Astrocyte (in vitro differentiated cells and primary cell): ENCODE measurements at regions not wholly inside any gene's neighbourhood (a gene's known extent, or its start where the extent isn't known, plus 50 kb on each side); places are given as distances from the start of the nearest gene placed in this dataset.
"Not testable (repeated sequence)": the region's sequence is repeated elsewhere in the genome, so short reads cannot be mapped to it uniquely, and the experiment has no call there.

ENCODE experiments used
- DNase-seq: peaks from one replicate; pipeline ENCODE4 v3.0.0-alpha.2; 2010; ENCODE audit warnings: low read depth
- FAIRE-seq: peaks from 2 replicates; lab custom pipeline; 2011; peaks lifted over from hg19 to GRCh38; lab: Jason Lieb, UNC
- H2AFZ ChIP-seq: 2 replicates; pipeline ENCODE4 v1.6.0; 2012; ENCODE audit warnings: low read depth, low read length, inconsistent platforms
- H3K27ac ChIP-seq: 2 replicates; pipeline ENCODE4 v1.5.1; 2011; ENCODE audit warnings: low read depth, low read length, inconsistent platforms
- H3K27me3 ChIP-seq: 2 replicates; pipeline ENCODE4 v1.6.0; 2011; ENCODE audit warnings: low read length, inconsistent platforms; ENCODE audit not compliant: insufficient read depth
- H3K36me3 ChIP-seq: 2 replicates; pipeline ENCODE4 v1.5.1; 2011; ENCODE audit warnings: low read length, inconsistent platforms; ENCODE audit not compliant: insufficient read depth
- H3K4me1 ChIP-seq: 2 replicates; pipeline ENCODE4 v1.5.1; 2011; ENCODE audit warnings: low read length, inconsistent platforms; ENCODE audit not compliant: insufficient read depth
- H3K4me2 ChIP-seq: 2 replicates; pipeline ENCODE4 v1.6.0; 2012; ENCODE audit warnings: low read length, inconsistent platforms
- H3K4me3 ChIP-seq: 2 replicates; pipeline ENCODE4 v1.5.1; 2011; ENCODE audit warnings: low read depth, mild to moderate bottlenecking, low read length, inconsistent platforms; ENCODE audit not compliant: insufficient read depth
- H3K79me2 ChIP-seq: 2 replicates; pipeline ENCODE4 v1.6.0; 2012; ENCODE audit warnings: mild to moderate bottlenecking, low read length, inconsistent platforms; ENCODE audit not compliant: insufficient read depth
- H3K9ac ChIP-seq: 2 replicates; pipeline ENCODE4 v1.6.0; 2012; ENCODE audit warnings: mild to moderate bottlenecking, low read length, inconsistent platforms
- H3K9me3 ChIP-seq: 2 replicates; pipeline ENCODE4 v1.5.1; 2012; ENCODE audit warnings: low read depth, mild to moderate bottlenecking, low read length, inconsistent platforms; ENCODE audit not compliant: insufficient read depth
- H4K20me1 ChIP-seq: 2 replicates; pipeline ENCODE4 v1.6.0; 2012; ENCODE audit warnings: low read length, inconsistent platforms; ENCODE audit not compliant: insufficient read depth
- H3K27ac Mint-ChIP-seq: one replicate; pipeline ENCODE4 v1.8.0; 2021; ENCODE audit warnings: mild to moderate bottlenecking, mixed read lengths; ENCODE audit not compliant: unreplicated experiment
- H3K27me3 Mint-ChIP-seq: one replicate; pipeline ENCODE4 v1.8.0; 2021; ENCODE audit warnings: low read depth, mixed read lengths; ENCODE audit not compliant: unreplicated experiment
- H3K36me3 Mint-ChIP-seq: one replicate; pipeline ENCODE4 v1.8.0; 2021; ENCODE audit warnings: low read depth, mixed read lengths; ENCODE audit not compliant: unreplicated experiment
- H3K4me1 Mint-ChIP-seq: one replicate; pipeline ENCODE4 v1.8.0; 2021; ENCODE audit warnings: low read depth, mixed read lengths; ENCODE audit not compliant: unreplicated experiment
- H3K4me3 Mint-ChIP-seq: one replicate; pipeline ENCODE4 v1.8.0; 2021; ENCODE audit warnings: mild to moderate bottlenecking, moderate library complexity, mixed read lengths; ENCODE audit not compliant: unreplicated experiment
- H3K9me3 Mint-ChIP-seq: one replicate; pipeline ENCODE4 v1.8.0; 2021; ENCODE audit warnings: mild to moderate bottlenecking, mixed read lengths; ENCODE audit not compliant: unreplicated experiment
- CTCF ChIP-seq: IDR thresholded peaks from 2 replicates; pipeline ENCODE4 v1.5.1; 2011; ENCODE audit warnings: low read depth, mild to moderate bottlenecking, inconsistent platforms, low read length, moderate library complexity; ENCODE audit not compliant: insufficient read depth
- EZH2 ChIP-seq: IDR thresholded peaks from 2 replicates; pipeline ENCODE4 v1.6.1; 2012; ENCODE audit warnings: mild to moderate bottlenecking, low read length, inconsistent platforms; ENCODE audit not compliant: insufficient read depth

GRCh38 chr9:81030027-81030426, 659.3 kb downstream of the TLE1 start:
- Mint-ChIP-seq H3K9me3 (peaks cover 1% of the 10 kb centered on the region), H3K4me3 (no peak overlapping the region), H3K27ac (peak overlapping the region; percentile 59), H3K36me3 (no peaks in the 10 kb centered on the region), H3K4me1 (peaks cover 38% of the 10 kb centered on the region), H3K27me3 (no peaks in the 10 kb centered on the region)
- Histone ChIP-seq H3K9me3 (no peaks in the 10 kb centered on the region), H3K4me1 (peaks cover 35% of the 10 kb centered on the region), H4K20me1 (no peaks in the 10 kb centered on the region), H2AFZ (no peak overlapping the region), H3K4me3 (no peak overlapping the region), H3K79me2 (no peaks in the 10 kb centered on the region), H3K27ac (no peak overlapping the region), H3K36me3 (no peaks in the 10 kb centered on the region), H3K27me3 (no peaks in the 10 kb centered on the region), H3K9ac (no peak overlapping the region), H3K4me2 (no peak overlapping the region)
- FAIRE-seq (no peak), DNase-seq (no peak)
- TF ChIP-seq CTCF = no peak

GRCh38 chr9:81028504-81028903, 660.8 kb downstream of the TLE1 start:
- H3K4me3 Mint-ChIP-seq = no peak overlapping the region
- Histone ChIP-seq H3K9me3 (no peaks in the 10 kb centered on the region), H3K4me1 (peaks cover 36% of the 10 kb centered on the region), H3K79me2 (no peaks in the 10 kb centered on the region), H3K36me3 (no peaks in the 10 kb centered on the region), H3K9ac (peak overlapping the region; percentile 45), H3K27me3 (no peaks in the 10 kb centered on the region), H2AFZ (no peak overlapping the region), H3K27ac (peak overlapping the region; percentile 69), H4K20me1 (no peaks in the 10 kb centered on the region), H3K4me3 (no peak overlapping the region), H3K4me2 (peak overlapping the region; percentile 53)
- FAIRE-seq (peak; percentile 100), DNase-seq (peak; percentile 99)
- peaks cover 38% of the 10 kb centered on the region for H3K4me1 Mint-ChIP-seq
- TF ChIP-seq EZH2 (no peak), CTCF (no peak)
- peak overlapping the region; percentile 95 for H3K27ac Mint-ChIP-seq
- H3K9me3 Mint-ChIP-seq = peaks cover 1% of the 10 kb centered on the region
- no peaks in the 10 kb centered on the region for H3K27me3 Mint-ChIP-seq
- H3K36me3 Mint-ChIP-seq = no peaks in the 10 kb centered on the region

- H3K79me2 ChIP-seq = no peaks in the 10 kb centered on the region
- H3K4me1 ChIP-seq = peaks cover 7% of the 10 kb centered on the region
- no peaks in the 10 kb centered on the region for H3K27me3 ChIP-seq
- no peaks in the 10 kb centered on the region for H3K9me3 ChIP-seq
- no peaks in the 10 kb centered on the region for H3K36me3 Mint-ChIP-seq
- H3K27me3 Mint-ChIP-seq = no peaks in the 10 kb centered on the region
- H2AFZ ChIP-seq = no peak overlapping the region
- H3K27ac Mint-ChIP-seq = no peak overlapping the region
- H3K27ac ChIP-seq = no peak overlapping the region
- no peak overlapping the region for H3K4me3 ChIP-seq
- no peak overlapping the region for H3K4me3 Mint-ChIP-seq
- H3K9ac ChIP-seq = no peak overlapping the region
- H3K4me2 ChIP-seq = no peak overlapping the region
- TF ChIP-seq EZH2 = no peak
- no peak for TF ChIP-seq CTCF
- H3K9me3 Mint-ChIP-seq = no peaks in the 10 kb centered on the region
- H3K36me3 ChIP-seq = no peaks in the 10 kb centered on the region
- peak; percentile 55 for DNase-seq
- peaks cover 7% of the 10 kb centered on the region for H3K4me1 Mint-ChIP-seq
- H4K20me1 ChIP-seq = no peaks in the 10 kb centered on the region
- no peak for FAIRE-seq
Observed at GRCh38 chr9:81022177-81022576, 667.2 kb downstream of the TLE1 start.

GRCh38 chr9:81014945-81015344, 674.4 kb downstream of the TLE1 start:
- not testable (repeated sequence) for H3K27ac Mint-ChIP-seq, H3K9ac ChIP-seq, H3K36me3 Mint-ChIP-seq, H3K9me3 Mint-ChIP-seq, H3K4me3 ChIP-seq, H3K4me1 ChIP-seq, FAIRE-seq, H3K27ac ChIP-seq, H3K79me2 ChIP-seq, H3K9me3 ChIP-seq, H3K27me3 ChIP-seq, H4K20me1 ChIP-seq, H3K4me2 ChIP-seq, H3K4me1 Mint-ChIP-seq, H2AFZ ChIP-seq, H3K4me3 Mint-ChIP-seq, H3K36me3 ChIP-seq, DNase-seq
- peaks cover 34% of the 10 kb centered on the region for H3K27me3 Mint-ChIP-seq
